ENCODE measurements at regions not wholly inside any gene's neighbourhood (a gene's known extent, or its start where the extent isn't known, plus 50 kb on each side); places are given as distances from the start of the nearest gene placed in this dataset.
A peak's percentile ranks its signal among the peaks of the same experiment; 100 is the strongest.
"Not testable (repeated sequence)": the region's sequence is repeated elsewhere in the genome, so short reads cannot be mapped to it uniquely, and the experiment has no call there.

DNA sequence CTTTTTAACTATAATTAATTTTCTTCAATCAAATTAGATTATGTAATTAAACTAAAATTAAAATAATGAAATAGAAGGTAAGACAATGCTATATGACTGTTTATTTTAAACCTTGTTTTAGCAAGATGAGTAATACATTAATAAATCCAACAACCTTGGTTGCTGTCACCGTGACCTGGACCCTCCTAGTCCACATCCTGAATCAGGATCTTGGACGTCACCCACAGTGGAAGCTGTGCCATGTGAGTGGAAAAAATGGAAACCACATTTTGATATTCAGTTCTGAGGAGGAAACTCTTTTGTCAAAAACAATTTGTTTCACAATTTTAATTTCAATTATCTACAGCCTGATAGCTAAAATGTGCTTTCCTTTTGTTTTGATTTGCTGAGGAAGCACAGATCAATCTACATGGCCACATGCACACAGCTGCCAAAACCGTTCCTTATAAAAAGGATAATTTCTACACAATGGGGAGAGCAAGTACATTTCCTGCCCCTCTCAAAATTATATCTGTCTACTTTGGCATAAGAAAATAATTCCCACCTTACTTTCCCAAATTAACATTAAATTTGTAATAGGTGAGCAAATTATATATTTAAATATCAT, 255.5 kb downstream of the RASSF9 start:
- DNase-seq: peak; percentile 7

DNA sequence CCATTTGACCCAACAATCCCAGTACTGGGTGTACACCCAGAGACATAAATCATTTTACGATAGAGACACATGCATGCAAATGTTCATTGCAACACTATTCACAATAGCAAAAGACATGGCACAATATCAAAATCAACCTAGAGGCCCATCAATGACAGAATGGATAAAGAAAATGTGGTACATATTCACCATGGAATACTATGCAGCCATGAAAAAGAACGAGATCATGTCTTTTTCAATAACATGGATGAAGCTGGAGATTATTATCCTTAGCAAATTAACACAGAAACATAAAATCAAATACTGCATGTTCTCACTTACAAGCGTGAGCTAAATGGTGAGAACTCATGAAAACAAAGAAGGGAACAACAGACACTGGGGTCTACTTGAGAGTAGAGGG, 249.1 kb downstream of the RASSF9 start:
- no peak for DNase-seq

DNA sequence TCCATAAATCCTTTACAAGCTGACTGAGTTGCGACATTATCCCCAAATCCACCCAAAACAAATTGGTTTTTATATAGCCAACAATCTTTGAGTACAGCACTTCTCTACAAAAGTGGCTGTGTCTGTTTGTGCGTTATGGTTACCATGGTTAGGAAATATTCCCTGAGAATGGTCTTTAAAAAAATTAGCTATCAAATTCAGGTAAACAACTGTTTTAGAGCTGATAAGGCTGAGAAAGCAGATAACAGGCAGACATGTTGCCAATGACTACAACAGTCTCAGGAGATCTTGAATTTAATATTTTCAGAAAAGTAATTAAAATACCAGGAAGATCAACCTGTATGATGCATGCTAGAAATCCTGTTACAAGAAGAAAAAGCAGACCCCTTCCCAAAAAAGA, 248.0 kb downstream of the RASSF9 start:
- DNase-seq: no peak

DNA sequence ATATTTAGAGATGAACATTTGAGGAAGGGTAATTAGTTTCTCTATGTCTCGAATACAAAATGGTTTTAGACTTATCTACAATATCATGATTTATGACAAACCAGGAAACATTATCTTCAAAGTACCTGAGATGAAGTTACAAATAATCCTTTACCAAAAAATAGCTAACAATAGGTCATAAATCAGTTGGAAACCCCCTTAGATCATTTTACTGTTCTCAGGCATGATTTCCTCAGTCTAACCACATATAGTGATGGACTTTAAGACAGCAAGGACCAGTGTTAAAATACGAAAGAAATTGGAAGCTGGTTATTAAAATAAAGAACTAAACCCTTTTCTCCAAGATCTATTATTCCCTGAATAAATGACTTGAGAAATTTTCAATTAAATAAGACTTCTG, 235.4 kb downstream of the RASSF9 start:
- DNase-seq: no peak

DNA sequence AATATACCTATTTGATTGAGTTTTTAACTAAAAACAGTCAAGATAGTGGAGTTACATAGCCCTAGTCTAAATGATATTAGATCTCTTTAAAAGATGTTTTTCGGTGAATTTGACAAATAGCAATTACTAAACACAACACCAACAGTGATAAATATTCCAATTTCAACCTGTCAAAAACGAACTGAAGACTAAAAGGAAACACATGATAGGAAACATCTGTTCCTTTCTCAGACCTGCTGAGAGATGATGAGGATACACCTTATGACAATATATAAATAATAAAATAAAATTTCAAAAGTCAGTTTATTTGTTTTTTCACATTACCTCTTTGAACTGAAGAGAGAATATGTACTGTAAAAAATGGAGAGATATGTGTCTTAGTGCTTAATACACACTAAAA, 232.7 kb downstream of the RASSF9 start:
- no peak for DNase-seq

DNA sequence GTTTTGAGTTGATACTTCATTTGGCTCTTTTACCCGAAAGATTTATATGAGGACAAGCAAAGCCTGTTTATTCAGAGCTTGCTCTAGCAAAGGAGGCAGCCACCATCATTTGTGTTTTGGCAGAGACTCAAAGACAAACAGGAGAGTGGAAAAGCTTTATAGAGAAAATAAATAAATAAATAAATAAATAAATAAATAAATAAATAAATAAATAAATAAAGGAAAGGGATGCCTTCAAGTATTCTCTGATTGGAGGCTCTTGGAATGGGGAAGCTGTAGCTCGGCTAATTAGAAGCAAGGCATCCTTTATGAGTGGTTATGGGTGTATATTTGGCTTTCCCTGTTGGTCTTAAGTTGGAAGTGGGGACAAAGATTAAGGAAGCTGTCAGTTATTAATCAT, 229.8 kb downstream of the RASSF9 start:
- DNase-seq: no peak

DNA sequence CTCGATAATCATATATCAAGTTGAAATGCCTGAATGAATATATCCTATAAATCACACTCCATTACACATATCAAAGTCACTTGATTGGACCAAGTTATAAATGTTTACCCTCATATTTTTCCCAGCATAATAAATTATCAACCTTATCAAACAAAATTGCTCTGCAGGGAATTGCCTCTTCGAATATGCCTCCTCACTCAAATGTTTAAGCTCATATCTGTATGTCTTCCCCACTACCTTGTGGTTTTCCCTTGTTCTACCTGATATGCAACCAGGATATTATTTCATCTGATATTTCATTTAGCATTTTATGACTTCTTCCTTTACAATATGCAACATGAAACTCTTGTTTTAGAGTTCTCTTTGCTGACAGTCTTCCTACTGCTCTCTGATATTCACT, 226.4 kb downstream of the RASSF9 start:
- DNase-seq: no peak

DNA sequence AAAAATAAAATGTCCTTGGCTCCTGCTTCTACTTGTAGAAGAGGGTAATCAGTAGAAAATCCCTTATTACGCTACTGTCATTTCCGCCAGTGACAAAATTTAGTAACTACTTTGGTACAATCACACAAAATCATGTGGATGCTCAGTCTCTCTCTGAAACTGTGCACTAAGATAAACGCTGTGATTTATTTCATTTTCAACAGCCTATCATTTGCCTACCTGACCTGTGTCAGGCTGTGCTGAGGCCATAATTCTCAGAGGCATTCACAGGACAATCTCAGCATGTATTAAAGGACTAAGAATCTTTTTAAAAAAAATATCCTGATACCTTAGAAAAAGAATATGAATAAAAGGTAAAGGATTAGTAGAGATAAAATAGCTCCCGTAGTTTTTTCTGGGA, 226.0 kb downstream of the RASSF9 start:
- DNase-seq: no peak

DNA sequence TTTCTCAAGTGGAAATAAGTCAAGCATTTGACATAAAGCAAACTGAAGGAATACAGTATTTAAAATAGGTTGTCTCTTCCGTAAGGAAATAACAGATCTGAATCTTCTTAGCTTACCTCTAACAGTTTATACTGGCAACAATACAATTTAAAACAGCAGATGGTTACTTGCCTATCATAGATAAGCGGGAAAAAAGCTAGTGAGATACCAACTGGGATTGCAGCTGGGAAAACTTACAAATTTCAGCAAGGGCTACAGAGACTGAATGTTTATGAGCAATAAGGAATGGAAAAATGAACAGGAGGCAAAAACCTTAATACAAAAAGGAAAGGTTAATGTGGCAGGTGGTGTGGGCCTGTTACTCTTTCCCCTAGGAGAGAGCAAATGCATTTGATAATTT, 220.0 kb downstream of the RASSF9 start:
- no peak for DNase-seq

DNA sequence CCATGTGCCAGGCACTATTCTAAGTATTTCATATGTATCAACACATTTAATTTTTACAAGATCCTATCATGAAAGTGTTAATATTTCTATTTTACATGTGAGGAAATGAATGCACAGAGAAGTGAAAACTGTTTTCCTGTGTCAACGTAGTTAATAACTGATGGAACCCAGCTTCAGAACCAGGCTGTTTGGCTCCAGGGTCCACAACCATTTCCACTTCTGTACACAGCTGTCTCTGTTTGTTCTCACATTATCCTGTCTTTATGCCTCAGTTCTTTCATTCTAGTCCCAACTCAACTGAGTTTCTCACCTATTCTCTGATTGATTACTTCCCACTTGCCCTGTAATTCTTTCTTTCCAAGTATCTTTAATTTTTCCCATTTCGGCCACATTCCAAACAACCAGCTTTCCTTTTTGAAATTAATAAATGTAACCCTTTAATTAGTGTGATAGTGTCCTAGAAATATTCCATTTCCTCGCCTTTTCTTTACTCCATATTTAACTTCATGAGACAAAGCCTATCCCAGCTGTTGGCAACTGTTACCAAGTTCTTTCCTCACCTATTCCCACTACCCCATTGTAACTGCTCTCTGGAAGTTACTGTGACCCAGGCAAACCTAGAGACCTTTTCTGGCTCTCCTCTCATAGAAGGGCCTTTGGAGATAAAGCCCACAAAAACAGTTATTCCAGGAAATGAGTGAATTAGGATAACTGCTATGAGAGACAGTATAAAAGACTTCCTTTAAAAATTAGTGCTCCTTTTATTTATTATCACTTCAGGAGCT, 218.7 kb downstream of the RASSF9 start:
- no peak for DNase-seq

DNA sequence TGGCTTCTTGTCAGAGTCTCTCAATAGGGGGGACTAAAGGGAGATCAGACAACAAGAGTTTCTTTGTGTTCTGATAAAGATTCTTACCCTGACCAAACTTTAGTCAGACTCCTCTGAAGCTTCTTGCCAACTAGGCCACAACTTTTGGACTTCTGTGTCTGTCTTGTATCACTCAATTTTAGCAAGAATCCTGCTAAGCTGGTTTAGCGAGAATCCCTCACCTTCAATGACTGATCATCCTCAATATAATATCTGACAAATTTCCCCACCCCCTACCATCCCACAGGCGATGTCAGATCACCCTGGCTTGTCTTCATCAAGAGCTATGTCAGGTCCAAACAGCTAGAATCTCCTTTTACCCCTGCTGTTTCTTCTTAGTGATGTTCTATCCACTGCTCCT, 215.2 kb downstream of the RASSF9 start:
- no peak for DNase-seq

DNA sequence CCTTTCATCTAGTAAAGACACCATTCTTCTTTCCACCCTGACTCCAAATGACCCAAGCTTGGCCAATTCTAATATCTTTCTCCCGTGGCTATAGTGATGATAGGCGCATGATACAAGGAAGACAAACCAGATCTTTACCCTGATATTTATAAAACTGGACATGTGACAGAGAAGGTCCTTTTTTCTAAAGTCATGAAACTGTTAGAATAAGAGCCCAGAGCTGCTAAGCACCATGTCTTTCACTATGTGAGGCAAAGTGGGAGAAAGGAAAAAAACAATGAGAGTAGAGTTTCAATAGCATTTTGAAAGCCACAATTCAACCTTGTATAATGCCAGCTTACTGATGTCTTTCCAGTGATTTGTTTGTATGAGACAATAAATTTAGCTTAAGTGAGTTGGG, 212.4 kb downstream of the RASSF9 start:
- DNase-seq: no peak

DNA sequence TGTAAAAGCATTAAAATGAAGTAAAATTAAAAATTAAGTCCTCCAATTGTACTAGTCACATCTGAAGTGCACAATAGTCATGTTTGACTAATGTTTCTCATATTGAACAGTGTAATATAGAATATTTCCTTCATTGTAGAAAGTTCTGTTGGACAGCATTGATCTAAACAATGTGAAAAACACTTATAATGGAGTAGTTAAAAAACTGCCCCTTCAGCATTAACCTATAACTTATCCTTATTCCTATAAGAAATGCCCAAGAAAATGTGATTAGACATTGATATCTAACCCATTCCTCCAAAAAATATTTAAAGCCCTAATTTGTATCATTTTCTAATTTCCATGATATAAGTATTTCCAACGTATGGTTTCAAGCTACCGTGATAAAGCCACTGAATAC, 210.7 kb downstream of the RASSF9 start:
- no peak for DNase-seq

DNA sequence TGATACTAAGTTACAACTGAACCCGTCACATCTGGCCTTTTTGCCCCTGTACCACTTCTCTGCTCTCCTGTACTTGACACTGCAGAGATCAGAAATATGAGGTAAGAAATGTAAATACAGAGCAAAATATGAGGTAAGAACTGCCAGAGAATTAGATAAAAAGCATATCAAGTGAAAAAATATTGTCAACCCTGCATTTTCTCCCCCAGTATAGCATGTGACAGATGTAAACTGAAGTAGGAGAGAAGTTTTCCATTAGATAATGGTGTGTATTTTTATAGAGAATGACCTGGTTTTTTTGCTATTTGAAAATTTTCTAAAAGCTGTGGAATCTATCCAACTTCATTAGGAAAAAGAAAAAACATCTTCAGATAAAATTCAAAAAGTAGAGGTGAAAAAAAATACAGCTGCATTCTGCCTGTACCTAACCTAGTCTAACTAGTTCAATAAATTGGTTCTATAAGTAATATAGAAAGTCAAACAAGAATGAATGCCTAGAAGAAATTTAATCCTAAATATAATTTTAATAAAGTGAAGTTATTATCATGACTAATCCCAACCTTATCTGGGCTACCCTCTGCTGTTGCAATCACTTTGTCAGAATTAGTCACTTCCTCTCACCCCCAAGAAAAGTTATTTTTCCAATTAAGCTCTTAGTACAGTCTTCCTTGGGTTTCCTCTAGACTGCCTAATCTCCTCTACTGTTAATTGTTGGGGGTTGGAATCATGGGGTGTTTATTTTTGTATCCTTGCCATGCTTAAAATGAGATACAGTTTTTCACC, 210.0 kb downstream of the RASSF9 start:
- peak; percentile 76 for DNase-seq

DNA sequence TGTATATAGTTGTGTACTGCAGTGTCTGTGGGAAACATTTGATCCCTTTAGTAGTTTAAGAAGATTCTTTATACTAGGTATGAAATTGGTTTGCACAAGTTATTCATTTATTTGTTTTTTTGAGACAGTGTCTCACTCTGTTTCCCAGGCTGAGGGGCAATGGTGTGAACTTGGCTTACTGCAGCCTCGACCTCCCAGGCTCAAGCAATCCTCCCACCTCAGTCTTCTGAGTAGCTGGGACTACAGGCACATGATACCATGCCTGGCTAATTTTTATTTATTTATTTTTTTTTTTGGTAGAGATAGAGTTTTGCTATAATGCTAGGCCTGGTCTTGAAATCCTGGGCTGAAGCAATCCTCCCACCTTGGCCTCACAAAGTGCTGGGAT, 209.4 kb downstream of the RASSF9 start:
- no peak for DNase-seq

DNA sequence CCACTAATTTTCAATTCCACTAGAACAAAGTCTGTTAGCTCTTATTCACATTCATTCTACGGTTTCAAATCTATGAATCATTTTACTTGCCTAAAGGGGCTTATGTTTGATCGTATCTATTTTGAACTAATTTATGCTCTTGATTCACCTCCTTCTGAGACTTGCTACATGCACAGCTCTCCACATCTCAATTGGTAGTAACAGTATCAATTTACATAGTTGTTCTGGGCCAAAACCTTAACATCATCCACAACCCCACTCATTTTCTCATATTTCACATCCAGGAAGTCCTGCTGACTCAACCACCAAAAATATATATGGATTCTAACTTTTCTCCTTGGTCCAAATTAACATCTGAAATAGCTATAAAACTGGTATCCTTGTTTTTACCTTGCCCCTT, 208.6 kb downstream of the RASSF9 start:
- DNase-seq: peak; percentile 86

DNA sequence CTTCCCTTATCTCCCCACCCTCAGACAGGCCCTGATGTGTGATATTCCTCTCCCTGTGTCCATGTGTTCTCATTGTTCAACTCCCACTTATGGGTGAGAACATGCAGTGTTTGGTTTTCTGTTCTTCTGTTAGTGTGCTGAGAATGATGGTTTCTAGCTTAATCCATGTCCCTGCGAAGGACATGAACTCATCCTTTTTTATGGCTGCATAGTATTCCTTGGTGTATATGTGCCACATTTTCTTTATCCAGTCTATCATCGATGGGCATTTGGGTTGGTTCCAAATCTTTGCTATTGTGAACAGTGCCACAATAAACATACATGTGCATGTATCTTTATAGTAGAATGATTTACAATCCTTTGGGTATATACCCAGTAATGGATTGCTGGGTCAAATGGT, 207.6 kb downstream of the RASSF9 start:
- not testable (repeated sequence) for DNase-seq

DNA sequence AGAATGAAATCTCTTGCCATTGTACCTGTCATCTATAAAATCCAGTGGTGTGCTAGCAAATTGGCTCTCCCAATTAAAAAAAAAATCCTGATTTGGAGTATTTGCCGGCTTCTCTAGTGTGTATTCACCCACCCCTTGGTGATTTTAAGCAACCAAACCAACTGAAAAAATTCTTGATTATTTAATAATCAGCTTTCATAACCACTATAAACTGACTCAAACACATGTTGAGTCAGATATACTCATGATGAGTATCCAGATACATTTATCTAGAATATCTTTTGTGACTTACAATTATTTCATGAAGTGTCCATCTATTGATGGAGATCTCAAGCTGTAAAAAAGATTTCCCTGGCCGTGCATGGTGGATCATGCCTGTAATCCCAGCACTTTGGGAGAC, 205.4 kb downstream of the RASSF9 start:
- no peak for DNase-seq

DNA sequence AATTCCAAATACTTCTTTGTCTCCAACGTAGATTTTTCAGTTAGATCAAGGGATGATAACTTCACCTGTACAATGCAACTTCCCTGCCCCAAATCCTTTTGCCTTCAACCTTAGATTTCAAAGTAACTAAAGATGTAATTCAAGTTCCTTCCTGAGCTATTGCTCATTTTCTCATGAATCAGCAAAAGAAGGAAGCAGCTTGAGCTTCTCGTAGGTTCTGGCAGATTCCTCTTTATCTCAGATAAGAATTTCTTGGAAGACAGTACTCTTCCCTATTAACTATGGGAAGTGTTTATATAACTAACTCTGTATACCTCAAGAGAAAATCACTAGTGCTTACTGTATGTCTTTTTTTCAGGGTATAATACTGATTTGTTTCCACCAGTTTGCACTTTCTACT, 203.8 kb downstream of the RASSF9 start:
- DNase-seq: peak; percentile 37

DNA sequence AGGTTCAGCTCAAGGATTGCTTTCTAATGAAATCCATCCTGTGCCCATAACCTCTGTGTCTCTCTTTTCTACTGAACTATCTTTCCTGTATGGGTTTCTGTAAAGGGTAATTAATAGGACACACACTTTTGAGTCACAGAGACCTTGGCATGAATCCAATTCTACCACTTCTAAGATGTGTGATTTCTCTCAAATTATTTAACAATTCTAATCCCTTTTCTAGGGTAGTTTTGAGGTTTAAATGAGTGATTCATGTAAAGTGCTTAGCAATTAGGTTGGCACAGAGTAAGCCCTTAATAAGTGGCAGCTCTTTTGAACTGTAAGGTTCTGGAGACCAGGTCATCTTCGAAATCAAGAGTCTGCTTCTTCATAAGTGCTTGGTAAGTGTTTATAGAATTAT, 202.7 kb downstream of the RASSF9 start:
- no peak for DNase-seq

DNA sequence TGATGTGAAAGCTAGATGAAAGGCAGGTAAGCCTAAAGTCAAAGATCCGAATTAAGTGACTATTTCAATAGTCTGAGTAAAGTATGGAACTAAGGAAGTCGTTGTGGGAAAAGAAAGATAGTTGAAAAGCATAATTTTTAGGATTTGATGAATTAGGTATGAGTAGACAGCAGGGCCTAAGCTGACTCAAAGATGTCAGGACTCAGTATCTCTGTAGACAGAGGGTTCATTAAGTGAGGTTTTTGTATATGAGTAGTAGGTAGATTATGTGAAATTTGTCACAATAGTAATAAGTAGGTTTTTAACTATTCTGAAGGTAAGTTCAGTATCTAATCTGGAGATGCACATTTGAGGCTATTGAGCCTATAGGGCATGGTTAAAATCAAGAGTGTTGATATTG, 196.4 kb downstream of the RASSF9 start:
- peak; percentile 49 for DNase-seq

DNA sequence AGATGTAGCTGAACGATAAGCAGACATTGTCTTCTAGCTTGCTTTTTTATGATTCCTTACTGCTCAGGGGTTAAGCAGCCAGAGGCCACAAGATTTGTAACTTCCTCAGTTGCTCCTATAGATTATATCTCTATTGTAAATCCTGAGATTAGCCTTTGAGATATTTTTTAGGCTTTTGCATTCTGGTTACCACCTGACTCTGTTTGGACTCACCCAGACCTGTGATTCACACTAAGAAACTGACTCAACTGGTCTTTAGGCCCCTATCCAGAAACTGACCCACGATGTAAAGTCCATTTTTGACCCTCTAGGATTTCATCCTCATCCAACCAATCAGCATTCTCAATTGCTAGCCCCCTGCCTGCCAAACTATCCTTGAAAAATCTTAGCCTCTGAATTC, 194.4 kb downstream of the RASSF9 start:
- no peak for DNase-seq

DNA sequence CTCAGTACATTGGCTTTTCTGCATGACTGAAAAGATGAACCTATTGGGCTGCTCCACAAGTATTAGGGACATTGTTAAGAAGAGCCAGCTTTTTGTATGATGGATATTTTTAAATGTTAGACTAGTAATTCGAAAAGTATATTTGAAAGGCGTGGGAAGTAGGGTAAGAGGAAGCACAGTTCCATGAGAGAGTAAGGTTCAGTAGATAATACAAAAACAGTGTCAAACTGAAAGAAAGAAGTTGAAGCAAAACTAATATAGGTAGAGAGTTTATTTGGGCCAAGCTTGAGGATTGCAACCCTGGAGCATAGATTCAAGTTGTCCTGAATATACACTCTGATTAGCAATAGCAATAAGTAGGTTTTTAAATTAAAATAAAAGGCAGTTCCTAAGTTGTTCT, 193.9 kb downstream of the RASSF9 start:
- DNase-seq: no peak

DNA sequence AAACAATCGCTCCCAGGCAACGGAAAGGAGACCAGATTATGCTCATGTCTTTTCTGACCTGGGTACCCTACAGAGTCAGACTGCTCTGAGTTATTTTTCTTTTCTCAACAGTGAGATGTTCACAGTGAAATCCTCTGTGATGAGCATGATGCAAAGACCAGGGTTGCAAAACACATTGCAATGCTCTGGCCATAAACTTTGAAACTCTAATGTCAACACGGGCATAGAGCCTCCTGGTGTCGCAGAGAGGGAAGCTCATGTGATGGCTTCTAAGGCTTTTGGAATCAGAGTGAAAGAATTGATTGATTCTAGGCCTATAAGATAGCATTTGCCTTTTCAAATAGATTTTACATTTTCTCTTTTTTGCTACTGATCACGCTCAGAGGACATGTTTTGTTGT, 193.4 kb downstream of the RASSF9 start:
- peak; percentile 68 for DNase-seq
